Endothelial cell of umbilical vein (primary cell): ENCODE measurements at regions not wholly inside any gene's neighbourhood (a gene's known extent, or its start where the extent isn't known, plus 50 kb on each side); places are given as distances from the start of the nearest gene placed in this dataset.

Experiments used
- BruUV-seq: library from RNA; stranded (reverse); fragments of 400-500 nt; replicated peaks from 2 replicates; lab custom pipeline; 2021; lab: Mats Ljungman, UMichigan
- CTCF ChIA-PET: fragments of 300-600, 350-600 bp; sonication (Branson Sonifier 250); formaldehyde crosslinking; loops from one replicate; lab custom pipeline; 2021; ENCODE audit warnings: antibody characterized with exemption, inconsistent platforms; lab: Charles Lee
- POLR2A ChIA-PET: fragments of 300-600, 350-600 bp; sonication (Branson Sonifier 250); formaldehyde crosslinking; loops from one replicate; lab custom pipeline; 2021; ENCODE audit warnings: antibody characterized with exemption, inconsistent platforms; lab: Charles Lee
- DNase-seq: peaks from one replicate; pipeline ENCODE4 v3.0.0-alpha.2; 2011; ENCODE audit warnings: low read depth, low spot score
- FAIRE-seq: peaks from 2 replicates; lab custom pipeline; 2011; peaks lifted over from hg19 to GRCh38; lab: Jason Lieb, UNC
- H2AFZ ChIP-seq: 2 replicates; pipeline ENCODE4 v1.6.0; 2012; ENCODE audit warnings: low read depth, low read length, control low read depth, inconsistent platforms
- H3K27ac ChIP-seq: 2 replicates; pipeline ENCODE4 v1.5.1; 2011; ENCODE audit warnings: low read depth, mild to moderate bottlenecking, control low read depth, low read length, moderate library complexity; ENCODE audit not compliant: insufficient read depth
- H3K27me3 ChIP-seq, 2 experiments: 2 replicates each; pipeline versions ENCODE4 v1.6.0 to v1.6.1; 2011; ENCODE audit warnings: low read length in 2 of 2, mixed read lengths in 1 of 2; ENCODE audit not compliant: control insufficient read depth in 2 of 2, insufficient read depth in 2 of 2
- H3K36me3 ChIP-seq, 2 experiments: 2 replicates in 1 of 2; 3 replicates in 1 of 2; pipeline ENCODE4 v1.5.1; 2011; ENCODE audit warnings: low read length in 2 of 2, mild to moderate bottlenecking in 1 of 2, moderate library complexity in 1 of 2; ENCODE audit not compliant: control insufficient read depth in 2 of 2, insufficient read depth in 2 of 2; ENCODE audit errors: extremely low read depth in 1 of 2
- H3K4me1 ChIP-seq: 3 replicates; pipeline ENCODE4 v1.5.1; 2011; ENCODE audit warnings: mild to moderate bottlenecking, low read length; ENCODE audit not compliant: control insufficient read depth, insufficient read depth; ENCODE audit errors: extremely low read depth
- H3K4me2 ChIP-seq: 2 replicates; pipeline ENCODE4 v1.6.1; 2011; ENCODE audit warnings: low read length, control low read depth, mixed read lengths; ENCODE audit not compliant: insufficient read depth
- H3K4me3 ChIP-seq, 3 experiments: fragments of 200-600 bp in 1 of 3; sonication (generic), shearing (Covaris generic) in 1 of 3; replicated peaks in 1 of 3; 2 replicates each; pipeline ENCODE4 v1.5.1; 2011 to 2016; ENCODE audit warnings: control low read depth in 3 of 3, low read length in 3 of 3, mild to moderate bottlenecking in 2 of 3, inconsistent platforms in 1 of 3, low read depth in 1 of 3, moderate library complexity in 1 of 3; ENCODE audit not compliant: insufficient read depth in 1 of 3
- H3K79me2 ChIP-seq: 2 replicates; pipeline ENCODE4 v1.6.0; 2012; ENCODE audit warnings: low read length, inconsistent platforms; ENCODE audit not compliant: control insufficient read depth, insufficient read depth
- H3K9ac ChIP-seq: replicated peaks from 2 replicates; pipeline ENCODE3; 2011; ENCODE audit warnings: low read length, control low read depth; ENCODE audit not compliant: insufficient read depth; ENCODE audit errors: extremely low read depth
- H3K9me1 ChIP-seq: replicated peaks from 3 replicates; pipeline ENCODE4 v1.6.0; 2011; ENCODE audit warnings: mild to moderate bottlenecking, low read length; ENCODE audit not compliant: control insufficient read depth, insufficient read depth; ENCODE audit errors: extremely low read depth
- H3K9me3 ChIP-seq: replicated peaks from 2 replicates; pipeline ENCODE4 v1.5.1; 2012; ENCODE audit warnings: low read length, inconsistent platforms; ENCODE audit not compliant: control insufficient read depth, insufficient read depth
- H4K20me1 ChIP-seq: replicated peaks from 2 replicates; pipeline ENCODE3; 2011; ENCODE audit warnings: mild to moderate bottlenecking, low read length; ENCODE audit not compliant: control insufficient read depth, insufficient read depth; ENCODE audit errors: extremely low read depth
- EZH2 ChIP-seq: IDR thresholded peaks from 2 replicates; pipeline ENCODE4 v1.6.1; 2012; ENCODE audit warnings: borderline replicate concordance, low read depth, mild to moderate bottlenecking, moderate library complexity, low read length, inconsistent platforms; ENCODE audit not compliant: severe bottlenecking
- JUN ChIP-seq: IDR thresholded peaks from 2 replicates; pipeline ENCODE4 v1.6.1; 2011; ENCODE audit warnings: borderline replicate concordance, low read depth; ENCODE audit not compliant: insufficient read length, insufficient read depth
- MYC ChIP-seq: IDR thresholded peaks from one replicate; pipeline ENCODE4 v1.6.1; 2011; ENCODE audit warnings: mild to moderate bottlenecking, low read depth, low read length
- POLR2A ChIP-seq: IDR thresholded peaks from 2 replicates; pipeline ENCODE4 v1.6.1; 2012; ENCODE audit warnings: low read depth, mild to moderate bottlenecking, control low read depth, low read length
- dilution Hi-C: fragments of 300-500 bp; cut with MboI; formaldehyde crosslinking; loops from one replicate; pipeline ENCODE4 v1.15.0; 2019; ENCODE audit warnings: low sequenced_read_pairs; ENCODE audit not compliant: extremely low pct_ligation_motif_present
- intact Hi-C: fragments of 100-400 bp; cut with micrococcal nuclease; formaldehyde crosslinking; loops from one replicate; pipeline ENCODE4 v1.10.0; 2022
- TF ChIP-seq, protein P1 (sequence below): IDR thresholded peaks from 2 replicates; pipeline ENCODE4 v1.6.1; 2011; ENCODE audit not compliant: insufficient read depth, insufficient read length

DNA sequence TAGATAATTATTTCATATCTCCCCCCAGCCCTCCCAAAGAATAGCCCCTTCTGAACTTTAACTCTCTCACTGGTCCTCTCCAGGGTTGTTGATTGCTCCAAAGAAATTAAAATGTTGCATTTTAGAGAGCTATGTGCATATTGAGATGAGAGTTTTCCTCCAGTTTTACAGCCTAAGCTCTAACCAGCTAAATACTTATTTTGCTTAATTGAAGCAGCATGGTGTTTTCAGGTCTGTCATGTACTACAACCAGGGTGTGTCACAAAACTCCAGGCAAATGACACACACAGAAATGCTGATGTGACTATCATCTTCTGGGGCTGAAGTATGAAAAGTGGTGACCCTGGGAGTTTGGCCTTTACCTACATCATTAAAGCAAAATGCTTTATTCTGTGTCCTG is 196.8 kb upstream of the STXBP5 start:
- POLR2A ChIA-PET, result no interaction called here
- no peak overlapping the region for H3K4me3 ChIP-seq
- no peak for DNase-seq
- no peaks in the 10 kb centered on the region for H3K4me1 ChIP-seq
- no peak overlapping the region for H3K4me2 ChIP-seq
- CTCF ChIA-PET, result interaction anchor here (1.2 kb wide), 1 partner anchor 8 kb away, joined by 4 read pairs; no protein-coding TSS in a partner anchor
- H3K9me3 ChIP-seq, result no peaks in the 10 kb centered on the region
- TF ChIP-seq, protein P1, sequence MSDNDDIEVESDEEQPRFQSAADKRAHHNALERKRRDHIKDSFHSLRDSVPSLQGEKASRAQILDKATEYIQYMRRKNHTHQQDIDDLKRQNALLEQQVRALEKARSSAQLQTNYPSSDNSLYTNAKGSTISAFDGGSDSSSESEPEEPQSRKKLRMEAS, result no peak
- no peak for TF ChIP-seq POLR2A
- BruUV-seq, result no TSS peak
- no peak overlapping the region for H2AFZ ChIP-seq
- H3K9me1 ChIP-seq, result no peaks in the 10 kb centered on the region
- no peak overlapping the region for H3K9ac ChIP-seq
- H3K27ac ChIP-seq, result no peak overlapping the region
- dilution Hi-C loops (no loop called here), intact Hi-C loops (loop anchor here (5.0 kb wide), 1 partner anchor 150 kb away; no protein-coding TSS in a partner anchor)
- H3K79me2 ChIP-seq, result no peaks in the 10 kb centered on the region
- H4K20me1 ChIP-seq, result no peaks in the 10 kb centered on the region
- H3K27me3 ChIP-seq, result no peaks in the 10 kb centered on the region
- H3K36me3 ChIP-seq, result no peaks in the 10 kb centered on the region
- FAIRE-seq, result no peak

DNA sequence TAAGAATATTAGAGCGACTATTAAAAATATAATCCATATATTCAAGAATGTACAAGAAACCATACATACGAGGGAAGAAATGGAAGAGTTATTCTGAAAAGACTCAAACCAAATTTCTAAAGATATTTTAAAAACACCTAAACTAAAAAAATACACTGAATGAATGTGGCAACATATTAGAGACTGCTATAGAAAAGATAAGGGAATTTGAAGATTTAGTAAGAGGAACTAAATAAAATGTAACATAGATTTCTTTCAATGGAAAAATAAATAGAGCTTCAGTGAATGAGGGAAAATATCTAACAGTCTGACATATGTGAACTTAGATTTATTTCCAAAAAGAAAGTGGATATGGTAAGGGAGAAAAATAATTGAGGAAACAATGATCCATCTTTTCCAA is 194.9 kb upstream of the STXBP5 start:
- Histone ChIP-seq H3K4me3 (no peak overlapping the region), H3K27ac (no peak overlapping the region), H2AFZ (no peak overlapping the region), H3K4me1 (no peaks in the 10 kb centered on the region), H3K36me3 (no peaks in the 10 kb centered on the region), H3K4me2 (no peak overlapping the region), H3K79me2 (no peaks in the 10 kb centered on the region), H4K20me1 (no peaks in the 10 kb centered on the region), H3K9ac (no peak overlapping the region), H3K9me3 (no peaks in the 10 kb centered on the region), H3K9me1 (no peaks in the 10 kb centered on the region), H3K27me3 (no peaks in the 10 kb centered on the region)
- dilution Hi-C loops, result no loop called here
- no TSS peak for BruUV-seq
- intact Hi-C loops, result loop anchor here (5.0 kb wide), 1 partner anchor 152 kb away; no protein-coding TSS in a partner anchor
- TF ChIP-seq JUN (no peak), EZH2 (no peak), MYC (no peak)
- DNase-seq, result no peak
- FAIRE-seq, result no peak
- CTCF ChIA-PET, result no interaction called here
- POLR2A ChIA-PET, result no interaction called here
